Vagina (tissue), 2 donors: ENCODE measurements at regions not wholly inside any gene's neighbourhood (a gene's known extent, or its start where the extent isn't known, plus 50 kb on each side); places are given as distances from the start of the nearest gene placed in this dataset.

ENCODE experiments used
- DNase-seq, 2 donors: peaks; one replicate each; pipeline ENCODE4 v3.0.0-alpha.2; 2017; ENCODE audit errors: extremely low spot score in 2 of 2
- H3K27ac ChIP-seq: fragments of 200-600 bp; sonication (generic); one replicate; pipeline ENCODE4 v1.5.1; 2019
- H3K27me3 ChIP-seq: fragments of 200-600 bp; sonication (generic); one replicate; pipeline ENCODE4 v1.5.1; 2019
- H3K36me3 ChIP-seq, 2 donors: fragments of 200-600 bp; sonication (generic); one replicate each; pipeline ENCODE4 v1.5.1; 2017 to 2019
- H3K4me1 ChIP-seq: fragments of 200-600 bp; sonication (generic); one replicate; pipeline ENCODE4 v1.5.1; 2019
- H3K4me3 ChIP-seq, 2 donors: fragments of 200-600 bp; sonication (generic); 1 replicate in 1 of 2; 2 replicates in 1 of 2; pipeline ENCODE4 v1.5.1; 2016 to 2019
- H3K9me3 ChIP-seq: fragments of 200-600 bp; sonication (generic); one replicate; pipeline ENCODE4 v1.5.1; 2019
- CTCF ChIP-seq, 3 experiments: fragments of 450-650 bp in 2 of 3; fragments of 200-600 bp in 1 of 3; sonication (generic) in 1 of 3; IDR thresholded peaks; one replicate each; pipeline ENCODE4 v1.5.1; 2017 to 2019; ENCODE audit warnings: antibody characterized with exemption in 3 of 3, mild to moderate bottlenecking in 2 of 3, moderate library complexity in 2 of 3
- POLR2A ChIP-seq, 2 donors: fragments of 450-650 bp; IDR thresholded peaks; one replicate each; pipeline ENCODE4 v1.6.1; 2017; ENCODE audit warnings: antibody characterized with exemption in 2 of 2, mild to moderate bottlenecking in 2 of 2, moderate library complexity in 2 of 2
- POLR2AphosphoS5 ChIP-seq, 2 donors: sonication (generic); formaldehyde crosslinking; IDR thresholded peaks; one replicate each; pipeline ENCODE4 v1.9.0; 2017; ENCODE audit warnings: antibody characterized with exemption in 2 of 2, mild to moderate bottlenecking in 2 of 2, low read depth in 1 of 2; ENCODE audit not compliant: insufficient read depth in 1 of 2
- intact Hi-C: fragments of 100-400 bp; cut with DNase I; formaldehyde crosslinking; loops from one replicate; pipeline ENCODE4 v1.15.1; 2023

- TF ChIP-seq POLR2A (IDR thresholded peaks at IDR 0.05), result no peak
- TF ChIP-seq CTCF (IDR thresholded peaks at IDR 0.05), result no peak
- no peak for TF ChIP-seq POLR2AphosphoS5 (IDR thresholded peaks at IDR 0.05; ENCODE audit: insufficient read depth in 1 of 2, low read depth in 1 of 2)
- DNase-seq, result no peak
- Histone ChIP-seq H3K9me3 (no peaks in the 10 kb centered on the region), H3K36me3 (no peaks in the 10 kb centered on the region), H3K4me1 (no peaks in the 10 kb centered on the region), H3K27me3 (no peaks in the 10 kb centered on the region), H3K27ac (no peak overlapping the region), H3K4me3 (no peak overlapping the region)
- intact Hi-C loops, result no loop called here
These were observed 1615.8 kb upstream of the TMEFF2 start for GRCh38 chr2:193810533-193810932.

GRCh38 chr2:193808877-193809276 is 1614.1 kb upstream of the TMEFF2 start:
- no peaks in the 10 kb centered on the region for H3K4me1 ChIP-seq

GRCh38 chr2:193806088-193806774 is 1611.5 kb upstream of the TMEFF2 start:
- no peak overlapping the region for H3K4me3 ChIP-seq
- no peaks in the 10 kb centered on the region for H3K9me3 ChIP-seq
- DNase-seq, result no peak
- no peaks in the 10 kb centered on the region for H3K4me1 ChIP-seq
- H3K27ac ChIP-seq, result no peak overlapping the region
- intact Hi-C loops, result no loop called here
- no peaks in the 10 kb centered on the region for H3K27me3 ChIP-seq
- H3K36me3 ChIP-seq, result no peaks in the 10 kb centered on the region
- no peak for TF ChIP-seq POLR2A (IDR thresholded peaks at IDR 0.05)
- TF ChIP-seq POLR2AphosphoS5 (IDR thresholded peaks at IDR 0.05; ENCODE audit: insufficient read depth in 1 of 2, low read depth in 1 of 2), result no peak
- TF ChIP-seq CTCF (IDR thresholded peaks at IDR 0.05), result no peak

More at GRCh38 chr2:193808877-193809276, 1614.1 kb upstream of the TMEFF2 start:
- H3K9me3 ChIP-seq, result no peaks in the 10 kb centered on the region
- no peak overlapping the region for H3K4me3 ChIP-seq
- no peak for DNase-seq
- H3K27me3 ChIP-seq, result no peaks in the 10 kb centered on the region
- H3K27ac ChIP-seq, result no peak overlapping the region
- intact Hi-C loops, result no loop called here
- no peak for TF ChIP-seq POLR2AphosphoS5 (IDR thresholded peaks at IDR 0.05; ENCODE audit: insufficient read depth in 1 of 2, low read depth in 1 of 2)
- TF ChIP-seq POLR2A (IDR thresholded peaks at IDR 0.05), result no peak
- TF ChIP-seq CTCF (IDR thresholded peaks at IDR 0.05), result no peak
- H3K36me3 ChIP-seq, result no peaks in the 10 kb centered on the region

DNA sequence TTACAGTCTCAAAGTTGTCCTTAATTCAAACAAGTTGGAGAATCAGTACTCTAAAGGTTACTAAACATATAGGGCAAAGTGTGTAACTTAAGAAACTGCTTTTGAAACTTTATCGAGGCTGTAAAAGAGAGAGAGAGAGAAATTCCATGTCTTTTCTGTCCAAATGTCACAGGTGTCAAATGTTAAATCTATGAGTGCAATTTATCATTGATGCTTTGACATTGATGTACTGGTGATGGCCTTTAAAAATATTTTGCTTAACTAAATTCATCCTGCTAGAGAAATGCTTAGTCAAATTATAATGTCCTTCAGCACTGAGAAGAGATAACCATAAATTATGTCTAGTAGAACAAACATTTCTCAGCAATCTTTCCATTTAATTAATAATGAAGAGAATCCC is 1602.1 kb upstream of the TMEFF2 start:
- Histone ChIP-seq H3K27me3 (no peaks in the 10 kb centered on the region), H3K36me3 (no peaks in the 10 kb centered on the region), H3K4me1 (no peaks in the 10 kb centered on the region), H3K27ac (no peak overlapping the region), H3K4me3 (no peak overlapping the region), H3K9me3 (no peaks in the 10 kb centered on the region)
- no peak for DNase-seq
- intact Hi-C loops, result no loop called here
- TF ChIP-seq POLR2AphosphoS5 (IDR thresholded peaks at IDR 0.05; ENCODE audit: insufficient read depth in 1 of 2, low read depth in 1 of 2) (no peak), POLR2A (IDR thresholded peaks at IDR 0.05) (no peak), CTCF (IDR thresholded peaks at IDR 0.05) (no peak)

GRCh38 chr2:193793914-193794313 is 1599.2 kb upstream of the TMEFF2 start:
- Histone ChIP-seq H3K27ac (no peak overlapping the region), H3K9me3 (no peaks in the 10 kb centered on the region), H3K27me3 (no peaks in the 10 kb centered on the region), H3K36me3 (no peaks in the 10 kb centered on the region), H3K4me3 (no peak overlapping the region), H3K4me1 (no peaks in the 10 kb centered on the region)
- no peak for DNase-seq
- no peak for TF ChIP-seq POLR2A (IDR thresholded peaks at IDR 0.05)
- intact Hi-C loops, result no loop called here
